NCI-H82 treated with DMSO at 0.1 percent for 48 hours (cell line): ENCODE measurements at regions not wholly inside any gene's neighbourhood (a gene's known extent, or its start where the extent isn't known, plus 50 kb on each side); places are given as distances from the start of the nearest gene placed in this dataset.
A peak's percentile ranks its signal among the peaks of the same experiment; 100 is the strongest.

Source experiments
- DNase-seq: peaks from one replicate; lab custom pipeline; 2025; ENCODE audit not compliant: unreplicated experiment; lab: John Stamatoyannopoulos, UW

DNA sequence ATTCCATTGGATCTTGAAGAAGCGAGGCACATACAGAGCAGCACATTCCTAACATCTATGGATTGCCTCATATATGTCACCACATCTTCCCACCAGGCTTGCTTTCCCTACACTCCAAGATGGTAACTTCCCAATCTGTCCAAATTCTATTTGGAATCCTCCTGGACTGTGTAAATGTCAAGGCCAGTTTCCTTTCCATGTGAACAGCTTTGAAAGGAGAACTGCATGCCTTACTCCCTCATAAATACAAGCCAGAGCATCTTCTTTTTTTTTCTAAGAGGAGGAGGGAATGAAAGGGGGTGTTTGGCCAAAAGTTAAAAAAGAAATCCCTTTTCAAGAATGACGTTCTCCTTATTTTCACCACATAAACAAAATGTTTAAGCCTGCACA is 103.8 kb upstream of the OSR1 start:
- DNase-seq = no peak

DNA sequence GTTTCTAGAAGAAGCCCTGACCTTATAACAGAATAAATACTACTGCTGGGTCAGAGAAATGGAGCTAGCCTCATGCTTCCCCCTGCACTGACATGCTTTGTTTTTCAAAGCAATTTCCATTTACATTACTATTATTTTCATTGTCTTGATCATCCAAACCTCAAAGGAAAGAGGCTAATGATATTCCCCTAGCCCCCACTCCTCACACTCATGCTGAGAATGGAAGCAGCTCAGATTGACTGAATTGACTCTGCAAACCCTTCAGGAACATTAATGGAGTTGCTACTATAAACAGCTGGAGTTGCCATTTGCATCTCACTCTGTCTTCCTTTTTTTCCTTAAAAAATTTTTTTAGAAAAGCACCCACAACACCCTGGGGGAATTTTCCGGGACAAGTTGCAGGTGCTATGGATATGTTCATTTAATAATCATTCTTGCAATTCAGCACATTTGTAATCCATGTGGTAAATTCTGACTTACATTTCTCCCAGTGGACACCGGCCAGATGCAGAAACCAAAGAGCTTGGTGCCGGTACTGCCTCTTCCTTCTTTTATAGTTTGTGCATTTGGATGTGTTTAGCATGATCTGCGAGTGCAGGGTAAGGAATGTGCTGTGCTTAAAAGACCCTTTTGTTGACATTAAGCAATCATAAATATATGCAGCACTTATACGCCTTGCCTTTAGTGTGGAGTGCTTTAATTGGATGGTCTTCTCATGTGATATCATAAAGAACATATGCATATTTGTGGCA is 103.3 kb upstream of the OSR1 start:
- DNase-seq = no peak

DNA sequence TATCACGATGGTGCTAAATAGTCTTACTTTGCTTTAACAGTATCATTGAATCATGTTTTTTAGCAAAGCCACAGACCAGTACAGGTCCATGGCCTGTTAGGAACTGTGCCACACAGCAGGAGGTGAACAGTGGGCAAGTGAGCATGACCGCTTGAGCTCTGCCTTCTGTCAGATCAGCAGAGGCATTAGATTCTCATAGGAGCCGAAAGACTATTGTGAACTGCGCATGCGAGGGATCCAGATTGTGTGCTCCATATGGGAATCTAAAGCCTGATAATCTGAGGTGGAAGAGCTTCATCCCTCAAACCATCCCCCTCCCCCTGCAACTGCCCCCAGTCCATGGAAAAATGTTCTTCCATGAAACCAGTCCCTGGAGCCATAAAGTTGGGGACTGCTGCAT is 102.3 kb upstream of the OSR1 start:
- peak; percentile 23 for DNase-seq

DNA sequence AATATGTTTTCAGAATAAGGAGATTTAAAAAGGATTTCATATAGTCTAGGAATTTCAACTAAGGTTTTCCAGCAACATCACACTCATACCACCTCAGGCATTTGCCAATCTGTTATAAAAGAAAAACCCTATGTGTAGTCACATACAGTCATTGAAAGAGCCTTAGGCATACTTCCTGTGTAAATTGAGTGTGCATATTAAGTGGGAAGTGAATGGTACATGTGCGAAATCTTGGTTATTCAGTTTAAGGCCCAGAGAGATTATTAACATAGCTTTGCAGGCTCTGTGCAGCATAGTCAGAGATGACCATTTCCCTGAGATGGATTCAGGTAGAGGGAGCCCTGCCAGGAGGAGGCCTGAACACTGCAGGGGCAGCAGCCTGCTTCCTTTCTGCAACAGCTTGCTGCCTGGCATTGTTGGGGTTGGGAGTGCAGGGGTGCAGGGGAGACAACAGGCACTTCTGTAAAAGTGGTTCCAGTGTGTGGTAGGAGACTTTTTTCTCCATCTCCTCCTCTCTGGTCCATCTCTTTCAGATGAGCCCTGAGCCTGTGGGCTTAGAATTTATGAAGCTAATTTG is 100.1 kb upstream of the OSR1 start:
- DNase-seq = no peak

DNA sequence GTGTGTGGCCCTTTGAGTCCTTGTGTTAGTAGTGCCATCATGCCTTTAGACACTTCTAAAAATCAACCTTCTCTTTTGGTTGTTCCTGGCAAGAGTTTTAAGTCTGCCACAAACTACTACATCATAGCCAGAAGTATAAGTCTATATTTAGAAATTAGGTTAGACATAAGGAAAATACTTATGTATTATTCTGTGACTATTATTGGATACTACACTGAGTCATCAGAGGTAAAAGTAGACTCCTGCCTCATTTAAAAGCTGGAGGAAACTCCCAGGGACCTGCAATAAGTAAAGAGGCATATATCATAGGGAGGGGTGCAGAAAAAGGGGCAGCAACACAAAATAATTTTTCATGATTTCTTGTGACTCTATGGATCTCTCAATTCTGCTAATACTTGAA is 99.4 kb upstream of the OSR1 start:
- no peak for DNase-seq

DNA sequence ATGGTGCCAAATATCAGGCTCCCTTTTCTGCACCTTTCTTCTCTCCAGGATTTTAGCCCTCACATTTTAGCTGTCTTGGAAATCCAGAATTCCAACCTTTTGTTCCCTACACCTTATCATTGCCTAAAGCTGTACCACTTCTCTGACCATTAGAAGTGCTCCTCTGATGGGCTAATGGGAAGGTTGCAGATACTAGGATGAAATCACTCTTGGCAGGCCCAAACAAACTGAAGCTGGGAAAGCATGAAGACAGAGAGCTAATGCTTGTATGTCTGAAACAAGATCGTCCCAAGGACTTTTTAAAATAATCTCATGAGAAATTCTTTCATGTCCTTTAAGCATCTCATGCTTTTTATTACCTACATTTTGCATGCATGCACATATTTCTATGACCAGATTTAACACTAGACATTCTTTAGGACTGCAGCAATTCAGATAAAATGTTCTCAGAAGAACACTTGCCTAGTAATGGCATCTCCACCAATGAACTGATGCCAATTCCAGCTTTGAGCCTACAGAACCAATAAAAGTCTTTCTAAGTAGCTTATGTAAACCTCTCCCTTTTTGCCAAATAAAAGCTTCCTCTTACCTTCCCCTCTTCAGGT is 98.4 kb upstream of the OSR1 start:
- DNase-seq = no peak

DNA sequence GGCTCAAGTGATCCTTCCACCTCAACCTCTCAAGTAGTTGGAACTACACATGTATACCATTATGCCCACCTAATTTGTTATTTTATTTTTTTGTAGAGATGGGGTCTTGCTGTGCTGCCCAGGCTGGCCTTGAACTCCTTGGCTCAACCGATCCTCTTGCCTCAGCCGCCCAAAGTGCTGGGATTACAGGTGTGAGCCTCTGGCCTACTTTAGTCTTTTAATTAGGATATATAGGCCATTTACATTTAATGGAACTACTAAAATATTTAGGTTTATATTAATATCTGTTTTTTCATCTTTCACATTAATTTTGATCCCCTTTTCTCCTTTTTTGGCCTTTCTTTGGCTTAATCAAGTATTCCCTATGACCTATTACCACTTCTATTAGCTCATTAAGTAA is 95.7 kb upstream of the OSR1 start:
- no peak for DNase-seq

DNA sequence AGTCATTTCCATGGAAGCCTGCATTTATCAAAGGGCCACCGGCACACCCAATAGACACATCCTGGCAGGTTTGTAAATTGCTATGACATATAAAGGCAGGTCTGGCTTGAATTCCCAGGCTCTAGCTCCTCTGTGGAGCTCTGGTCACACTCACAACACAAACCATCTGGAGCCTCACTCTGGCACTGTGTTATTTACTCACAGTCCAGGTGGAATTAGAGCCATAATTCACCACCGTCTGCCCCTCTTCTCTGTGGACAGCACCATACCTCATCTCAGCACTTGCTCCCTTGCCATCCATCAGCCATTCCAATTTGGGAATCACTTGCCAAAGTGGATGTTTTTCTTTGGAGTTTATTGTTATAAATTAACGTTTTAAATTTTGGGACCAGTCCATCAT is 84.3 kb upstream of the OSR1 start:
- DNase-seq = no peak

DNA sequence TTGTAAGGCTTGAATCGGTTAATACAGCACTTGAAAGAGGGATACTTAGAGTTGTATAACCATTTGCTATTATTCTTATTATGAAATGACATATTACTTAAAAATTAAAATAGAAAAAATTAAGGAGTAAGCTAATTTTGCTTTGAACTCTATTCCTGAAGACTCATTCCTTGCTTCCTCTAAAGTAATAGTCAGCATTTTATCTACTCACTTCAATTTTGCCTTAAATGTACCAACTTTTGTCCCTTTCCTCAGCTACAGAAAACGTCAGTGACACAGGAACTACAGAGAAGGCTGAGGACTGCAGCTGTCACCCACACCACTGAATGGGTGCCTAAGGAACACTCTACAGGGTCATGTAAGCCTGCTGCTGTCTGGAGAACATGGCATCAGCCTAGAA is 80.7 kb upstream of the OSR1 start:
- DNase-seq = no peak

DNA sequence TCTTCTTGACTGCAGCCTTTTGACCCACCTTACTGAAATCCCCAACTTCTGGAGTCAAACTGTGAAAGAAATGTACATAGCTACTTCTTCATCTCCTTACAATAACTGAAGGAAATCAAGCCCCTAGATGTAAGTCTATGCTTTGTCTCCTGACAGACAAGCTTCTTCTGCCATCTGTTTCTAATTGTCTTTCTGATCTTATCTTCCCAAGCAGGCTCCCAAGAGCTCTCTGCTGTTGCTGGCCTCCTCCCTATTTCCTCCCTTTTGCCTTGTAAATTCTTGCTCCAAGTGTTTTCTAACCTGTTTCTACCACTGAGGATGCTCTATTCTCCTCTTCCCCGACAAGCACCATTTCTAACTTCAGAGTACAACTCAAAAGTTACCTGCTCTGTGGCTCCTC is 77.4 kb upstream of the OSR1 start:
- no peak for DNase-seq

DNA sequence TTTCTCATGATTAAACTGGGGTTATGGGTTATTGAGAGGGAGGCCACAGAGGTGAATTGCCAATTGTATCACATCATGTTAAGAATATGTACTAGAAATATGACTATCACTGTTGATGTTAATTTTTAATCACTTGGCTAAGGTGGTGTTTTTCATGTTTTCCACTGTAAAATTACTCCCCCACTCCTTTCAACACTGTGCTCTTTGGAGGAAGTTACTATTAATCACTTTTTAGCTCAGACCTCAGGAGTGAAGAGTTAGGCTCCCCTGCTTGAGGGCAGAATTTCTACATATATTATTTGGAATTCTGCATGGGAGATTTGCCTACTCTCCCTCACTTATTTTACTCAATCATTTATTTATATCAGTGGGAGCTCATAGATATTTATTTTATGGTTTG is 76.0 kb upstream of the OSR1 start:
- no peak for DNase-seq

DNA sequence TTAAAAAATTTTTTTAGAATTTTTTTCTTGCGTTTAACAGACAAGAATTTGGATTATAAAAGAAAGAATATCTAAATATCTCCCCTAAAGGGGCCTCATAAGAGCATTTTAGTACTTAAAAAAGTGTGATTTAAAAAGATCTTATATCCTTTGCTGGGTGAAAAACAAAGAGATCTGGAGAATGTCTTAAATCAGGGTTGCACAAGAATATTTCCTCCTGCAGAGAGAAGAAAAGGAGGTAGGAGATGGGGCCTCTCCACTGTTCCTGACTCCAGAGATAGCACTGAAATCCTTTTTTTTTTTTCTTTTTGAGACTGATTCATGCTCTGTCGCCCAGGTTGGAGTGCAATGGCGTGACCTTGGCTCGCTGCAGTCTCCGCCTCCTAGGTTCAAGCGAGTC is 68.5 kb upstream of the OSR1 start:
- DNase-seq = no peak

DNA sequence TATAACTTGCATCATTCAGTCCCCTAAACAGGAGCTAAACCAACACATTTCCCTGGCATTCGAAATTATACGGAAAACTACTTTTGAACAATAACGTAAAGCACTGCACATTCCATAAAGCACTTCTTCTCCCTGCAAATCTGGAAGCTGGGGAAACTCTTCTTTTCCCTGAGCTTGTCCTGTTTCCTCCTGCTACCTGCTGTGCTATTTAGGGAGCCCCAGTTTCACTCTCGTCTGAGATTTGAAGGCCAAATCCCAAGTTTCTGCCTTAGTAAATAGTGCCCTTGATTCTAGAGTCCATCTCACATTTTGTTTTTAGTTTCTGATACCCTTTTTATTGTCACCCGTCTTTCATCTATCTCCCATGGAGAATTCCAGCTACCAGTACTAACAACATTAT is 67.7 kb upstream of the OSR1 start:
- DNase-seq = no peak

DNA sequence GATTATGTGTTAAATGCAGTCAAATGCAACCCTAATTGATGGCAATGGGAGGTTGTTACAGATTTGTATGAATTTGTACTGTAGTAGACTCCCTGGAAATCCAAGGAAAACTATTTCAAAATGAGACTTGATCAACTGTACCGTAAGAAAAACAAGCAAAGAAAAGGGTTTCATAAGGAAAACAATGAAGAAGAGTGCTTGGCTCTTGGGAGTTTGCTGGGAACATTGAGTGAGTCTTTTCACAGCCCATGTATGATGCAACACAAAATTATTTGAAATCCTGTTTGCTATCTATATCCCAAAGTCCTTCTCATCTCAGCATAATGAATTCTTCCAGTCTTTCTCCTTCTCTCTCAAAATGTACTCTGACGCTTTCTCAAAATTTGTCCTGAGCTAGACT is 67.0 kb upstream of the OSR1 start:
- no peak for DNase-seq

DNA sequence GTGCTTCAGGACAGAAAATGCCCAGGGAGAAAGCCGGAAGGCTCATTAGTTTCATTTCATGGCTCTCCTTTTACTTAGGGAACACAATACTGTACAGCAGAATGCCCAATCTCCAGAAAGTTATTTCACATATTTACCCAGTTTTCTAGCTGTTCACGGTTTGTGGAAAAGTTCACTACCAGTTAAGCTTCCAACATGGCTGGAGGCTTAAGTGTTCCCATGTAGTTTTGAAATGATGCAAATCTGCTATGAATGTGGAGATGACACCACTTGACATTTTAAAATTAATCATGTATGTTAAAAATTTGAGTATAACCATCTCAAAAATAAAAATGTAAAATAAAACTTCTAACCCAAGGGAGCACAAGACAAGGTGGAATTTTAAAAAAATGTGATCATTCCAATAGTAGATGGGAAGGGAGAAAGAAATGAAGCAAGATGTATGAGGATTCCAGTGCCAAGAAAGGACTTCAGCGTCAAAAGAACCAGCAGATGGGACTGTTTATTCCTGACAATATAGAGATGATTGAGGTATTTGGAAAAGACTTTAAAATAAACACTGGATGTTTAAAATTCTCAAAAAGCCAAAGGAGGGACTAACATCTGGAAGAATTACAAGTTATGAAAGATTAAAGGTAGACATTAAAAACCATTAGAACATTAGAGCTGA is 60.9 kb upstream of the OSR1 start:
- DNase-seq = no peak

DNA sequence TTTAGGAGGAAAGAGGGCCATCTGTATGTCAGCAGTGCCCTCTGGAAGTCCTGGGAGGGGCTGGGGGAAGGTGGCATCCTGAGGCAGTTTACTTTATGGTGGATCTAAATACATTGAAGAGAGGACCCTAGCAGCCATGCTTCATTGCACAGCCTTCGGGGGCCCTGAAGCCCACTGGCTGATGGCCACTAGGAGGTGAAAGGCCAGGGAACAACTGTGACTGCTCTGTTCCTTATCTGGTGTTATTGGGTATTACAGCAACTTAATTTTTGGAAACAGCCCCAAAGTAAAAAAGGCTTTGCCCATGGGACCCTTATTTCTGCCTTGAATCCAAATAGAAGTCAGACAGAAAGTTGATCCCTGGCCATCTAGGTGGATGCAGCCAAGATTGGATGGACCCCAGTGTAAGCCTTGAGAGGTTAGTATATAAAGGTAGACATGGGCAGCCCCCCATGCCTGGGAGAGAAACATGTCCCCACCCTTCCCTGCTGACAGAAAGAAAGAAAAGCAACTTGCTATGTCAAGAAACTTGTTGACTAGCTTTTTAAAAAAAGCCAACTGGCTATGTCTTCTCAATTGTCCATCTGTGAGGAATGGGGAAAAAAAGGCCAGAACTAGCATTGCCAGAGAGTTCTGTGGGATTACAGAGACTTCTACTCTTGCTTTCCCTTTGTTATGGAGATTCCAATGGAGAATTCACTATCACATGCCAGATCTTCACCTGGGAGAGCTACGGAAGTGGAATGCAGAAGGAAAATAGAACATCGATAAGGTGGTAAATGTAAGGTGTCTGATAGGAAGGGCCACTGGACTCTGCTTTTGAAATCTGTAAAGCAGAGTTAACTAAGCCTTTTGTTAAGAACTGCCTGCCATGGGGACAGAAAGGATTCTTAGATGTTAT is 58.6 kb upstream of the OSR1 start:
- no peak for DNase-seq

DNA sequence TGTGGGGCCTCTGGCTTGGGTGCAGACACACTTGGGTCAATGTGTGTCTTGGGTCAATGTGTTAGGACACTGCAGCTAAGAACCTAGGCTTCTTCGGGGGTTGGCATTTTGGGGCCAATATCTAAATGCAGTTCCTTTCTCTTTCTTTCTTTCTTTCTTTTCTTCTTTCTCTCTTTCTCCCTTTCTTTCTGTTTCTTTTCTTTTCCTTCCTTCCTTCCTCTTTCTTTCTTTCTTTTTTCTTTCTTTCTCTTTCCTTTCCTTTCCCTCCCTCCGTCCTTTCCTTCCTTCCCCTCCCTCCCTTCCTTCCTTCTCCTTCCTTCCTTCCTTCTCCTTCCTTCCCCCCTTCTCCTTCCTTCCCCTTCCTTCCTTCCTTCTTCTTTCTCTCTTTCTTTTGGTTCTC is 57.7 kb upstream of the OSR1 start:
- no peak for DNase-seq

DNA sequence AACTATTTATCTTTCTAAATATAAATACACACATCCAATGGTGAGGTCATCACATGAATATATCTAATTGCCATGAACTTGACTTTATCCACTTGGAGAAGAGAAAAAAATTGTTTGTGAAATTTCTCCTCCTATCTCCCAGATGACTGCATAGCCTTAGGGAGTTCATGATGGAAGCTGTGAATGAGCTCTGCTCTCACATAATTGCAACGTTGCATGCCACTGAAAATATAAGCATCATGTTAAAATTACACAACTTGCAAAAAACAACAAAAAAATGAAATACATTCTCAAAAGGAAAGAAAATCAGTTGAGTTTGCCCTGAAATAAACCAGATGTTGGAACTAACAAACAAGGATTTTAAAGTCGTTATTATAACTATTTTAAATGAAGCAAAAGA is 50.6 kb upstream of the OSR1 start:
- DNase-seq = no peak

DNA sequence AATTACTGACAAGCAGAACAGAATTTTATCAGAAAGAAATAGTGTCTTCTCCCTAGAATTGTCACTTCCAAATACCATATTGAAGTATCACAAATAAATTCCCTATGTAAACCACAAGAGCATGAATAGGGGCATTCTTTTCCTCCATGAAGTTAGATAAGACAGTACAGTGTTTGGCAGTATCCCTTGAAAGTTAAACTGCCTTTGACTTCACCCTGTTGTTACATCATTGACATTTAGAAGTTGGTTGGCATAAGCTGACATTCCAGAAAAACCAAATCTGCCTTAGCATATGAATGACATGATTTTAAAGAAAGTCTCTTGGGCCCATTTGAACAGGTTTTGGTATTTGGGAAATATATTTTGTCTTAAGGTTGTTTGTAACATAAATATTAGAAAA is 50.2 kb upstream of the OSR1 start:
- no peak for DNase-seq
